ENCODE measurements at regions not wholly inside any gene's neighbourhood (a gene's known extent, or its start where the extent isn't known, plus 50 kb on each side); places are given as distances from the start of the nearest gene placed in this dataset.

DNA sequence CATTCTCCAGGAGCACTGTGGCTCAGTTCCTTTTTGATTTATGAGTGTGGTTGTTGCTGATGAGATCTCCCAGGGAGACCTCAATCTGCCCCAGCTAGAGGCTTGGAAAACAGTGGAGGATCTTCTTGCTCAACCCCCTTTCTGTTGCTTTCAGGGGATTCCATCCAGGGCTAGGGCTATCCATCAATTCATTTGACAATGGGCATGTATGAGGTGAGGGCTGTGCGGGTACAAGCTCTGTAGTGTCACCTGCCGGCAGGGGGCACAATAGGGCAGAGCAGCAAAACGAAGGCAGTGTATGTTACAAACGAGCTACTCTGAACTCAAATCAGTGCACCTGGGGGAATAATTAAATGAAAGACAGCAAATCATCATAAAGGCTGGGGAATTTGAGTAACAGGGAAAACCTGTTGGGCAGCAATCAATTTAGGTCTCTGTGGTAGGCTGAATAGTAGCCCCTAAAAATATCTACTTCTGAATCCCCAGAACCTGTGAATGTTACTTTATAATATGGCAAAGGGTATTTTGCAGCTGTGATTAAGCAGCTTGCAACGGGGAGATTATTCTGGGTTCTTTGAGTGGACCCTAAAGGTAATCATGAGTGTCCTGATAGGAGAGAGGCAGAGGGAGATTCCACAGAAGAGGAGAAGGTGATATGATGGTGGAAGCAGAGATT, 170.3 kb upstream of the ZBED5 start:
- no peak overlapping the region for H3K4me3 ChIP-seq (ENCODE audit: low read depth, low read length)
- TF ChIP-seq, protein P1, sequence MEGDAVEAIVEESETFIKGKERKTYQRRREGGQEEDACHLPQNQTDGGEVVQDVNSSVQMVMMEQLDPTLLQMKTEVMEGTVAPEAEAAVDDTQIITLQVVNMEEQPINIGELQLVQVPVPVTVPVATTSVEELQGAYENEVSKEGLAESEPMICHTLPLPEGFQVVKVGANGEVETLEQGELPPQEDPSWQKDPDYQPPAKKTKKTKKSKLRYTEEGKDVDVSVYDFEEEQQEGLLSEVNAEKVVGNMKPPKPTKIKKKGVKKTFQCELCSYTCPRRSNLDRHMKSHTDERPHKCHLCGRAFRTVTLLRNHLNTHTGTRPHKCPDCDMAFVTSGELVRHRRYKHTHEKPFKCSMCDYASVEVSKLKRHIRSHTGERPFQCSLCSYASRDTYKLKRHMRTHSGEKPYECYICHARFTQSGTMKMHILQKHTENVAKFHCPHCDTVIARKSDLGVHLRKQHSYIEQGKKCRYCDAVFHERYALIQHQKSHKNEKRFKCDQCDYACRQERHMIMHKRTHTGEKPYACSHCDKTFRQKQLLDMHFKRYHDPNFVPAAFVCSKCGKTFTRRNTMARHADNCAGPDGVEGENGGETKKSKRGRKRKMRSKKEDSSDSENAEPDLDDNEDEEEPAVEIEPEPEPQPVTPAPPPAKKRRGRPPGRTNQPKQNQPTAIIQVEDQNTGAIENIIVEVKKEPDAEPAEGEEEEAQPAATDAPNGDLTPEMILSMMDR (IDR thresholded peaks at IDR 0.05; ENCODE audit: insufficient read depth, low read length, missing control alignments): peak; percentile 68
- DNase-seq (ENCODE audit: low read depth, low spot score): no peak
- ChIA-PET POLR2A (interaction anchor here (0.7 to 3.3 kb wide), 3 partner anchors 120 to 225 kb away, joined by 3 to 20 read pairs (median 3); partner anchors contain the start of gene EIF4G2), CTCF (interaction anchor here (0.6 to 8.8 kb wide), 51 partner anchors 10 to 779 kb away, joined by 3 to 189 read pairs (median 4); partner anchors contain the start of genes CTR9 and GALNT18)

DNA sequence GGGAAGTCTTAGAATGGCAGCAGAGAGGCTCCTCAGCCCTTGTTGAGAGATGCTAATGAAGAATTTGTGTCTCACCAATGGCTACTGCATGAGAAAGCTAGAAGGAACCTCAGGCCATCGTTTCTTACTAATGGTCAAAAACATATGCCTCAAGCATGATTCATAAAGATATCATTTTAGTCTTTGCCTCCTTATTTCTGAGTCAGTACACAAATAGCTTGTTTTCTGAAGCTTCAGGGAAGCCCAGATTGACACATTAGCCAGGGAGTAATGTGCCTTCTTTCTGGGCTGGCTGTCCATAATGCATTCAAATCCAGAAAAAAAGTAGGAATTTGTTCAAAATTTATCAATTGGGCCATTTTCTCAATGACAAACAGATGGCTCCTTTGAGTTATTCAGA, 169.4 kb upstream of the ZBED5 start:
- TF ChIP-seq, protein P1 (IDR thresholded peaks at IDR 0.05; ENCODE audit: insufficient read depth, low read length, missing control alignments): no peak
- ChIA-PET POLR2A (interaction anchor here (0.6 to 3.3 kb wide), 4 partner anchors 96 to 219 kb away, joined by 3 to 20 read pairs (median 4); partner anchors contain the start of gene EIF4G2), CTCF (interaction anchor here (0.7 to 8.8 kb wide), 39 partner anchors 9 to 1017 kb away, joined by 3 to 189 read pairs (median 4); partner anchors contain the start of gene CTR9)

GRCh38 chr11:11025087-11025486, 167.2 kb upstream of the ZBED5 start:
- POLR2A ChIA-PET: interaction anchor here (2.2 kb wide), 1 partner anchor 216 kb away, joined by 9 read pairs; the partner anchor contains the start of gene EIF4G2
- DNase-seq (ENCODE audit: low read depth, low spot score): no peak
- CTCF ChIA-PET: interaction anchor here (0.8 to 8.8 kb wide), 12 partner anchors 10 to 762 kb away, joined by 3 to 189 read pairs (median 13); no protein-coding TSS in a partner anchor
- TF ChIP-seq, protein P1 (IDR thresholded peaks at IDR 0.05; ENCODE audit: insufficient read depth, low read length, missing control alignments): no peak
- no peak overlapping the region for H3K4me3 ChIP-seq (ENCODE audit: low read depth, low read length)

More for the DNA sequence above, 169.4 kb upstream of the ZBED5 start:
- H3K4me3 ChIP-seq (ENCODE audit: low read depth, low read length): no peak overlapping the region
- DNase-seq (ENCODE audit: low read depth, low spot score): peak; percentile 59

DNA sequence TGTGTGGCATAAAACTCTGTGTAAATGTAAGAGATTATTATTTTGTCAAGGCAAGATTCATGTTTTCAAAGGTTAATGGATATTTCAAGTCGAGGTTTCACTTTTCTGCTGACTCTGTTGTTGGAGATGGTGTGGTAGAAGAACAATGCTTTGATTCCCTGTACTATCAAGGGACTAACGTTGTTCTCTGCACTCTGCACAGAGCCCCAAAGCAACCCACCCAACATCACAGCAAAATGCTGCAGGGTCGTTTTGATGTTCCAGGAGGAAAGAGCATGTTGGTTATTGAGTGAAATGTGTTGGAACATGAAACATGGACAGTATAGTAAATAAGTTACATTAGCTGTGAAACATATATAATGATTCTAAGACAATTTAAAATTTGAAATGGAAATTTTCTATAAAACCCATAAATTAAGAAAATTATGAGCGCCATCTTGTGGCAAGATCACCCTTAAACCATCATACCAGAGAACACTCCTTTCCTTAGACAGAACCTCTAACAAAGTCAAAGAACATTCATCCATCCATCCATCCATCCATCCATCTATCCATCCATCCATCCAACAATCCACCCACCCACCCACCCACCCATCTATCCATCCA, 164.4 kb upstream of the ZBED5 start:
- ChIA-PET CTCF (interaction anchor here (0.8 to 8.8 kb wide), 26 partner anchors 7 to 766 kb away, joined by 3 to 189 read pairs (median 10); no protein-coding TSS in a partner anchor), POLR2A (no interaction called here)
- DNase-seq (ENCODE audit: low read depth, low spot score): no peak

GRCh38 chr11:11021563-11021962, 163.7 kb upstream of the ZBED5 start:
- H3K4me3 ChIP-seq (ENCODE audit: low read depth, low read length): no peak overlapping the region
- DNase-seq (ENCODE audit: low read depth, low spot score): no peak
- TF ChIP-seq, protein P1 (IDR thresholded peaks at IDR 0.05; ENCODE audit: insufficient read depth, low read length, missing control alignments): no peak
- POLR2A ChIA-PET: no interaction called here
- CTCF ChIA-PET: interaction anchor here (0.7 to 4.3 kb wide), 26 partner anchors 8 to 777 kb away, joined by 3 to 74 read pairs (median 4); partner anchors contain the start of gene EIF4G2

More for the DNA sequence above, 164.4 kb upstream of the ZBED5 start:
- TF ChIP-seq, protein P1 (IDR thresholded peaks at IDR 0.05; ENCODE audit: insufficient read depth, low read length, missing control alignments): no peak
- no peak overlapping the region for H3K4me3 ChIP-seq (ENCODE audit: low read depth, low read length)

GRCh38 chr11:11020747-11021149, 162.9 kb upstream of the ZBED5 start:
- no peak for DNase-seq (ENCODE audit: low read depth, low spot score)
- TF ChIP-seq, protein P1 (IDR thresholded peaks at IDR 0.05; ENCODE audit: insufficient read depth, low read length, missing control alignments): no peak
- CTCF ChIA-PET: interaction anchor here (0.6 to 4.3 kb wide), 24 partner anchors 9 to 778 kb away, joined by 3 to 74 read pairs (median 4); partner anchors contain the start of gene EIF4G2
- H3K4me3 ChIP-seq (ENCODE audit: low read depth, low read length): no peak overlapping the region
- POLR2A ChIA-PET: interaction anchor here (0.9 kb wide), 1 partner anchor 228 kb away, joined by 5 read pairs; no protein-coding TSS in a partner anchor
